SIG-M5 treated with dmso at 0.1 percent for 504 hours (cell line): ENCODE measurements at regions not wholly inside any gene's neighbourhood (a gene's known extent, or its start where the extent isn't known, plus 50 kb on each side); places are given as distances from the start of the nearest gene placed in this dataset.

Experiments used
- DNase-seq: peaks from one replicate; lab custom pipeline; 2025; ENCODE audit not compliant: unreplicated experiment; lab: John Stamatoyannopoulos, UW

GRCh38 chr7:89908736-89909135, 245.5 kb upstream of the STEAP1 start:
- no peak for DNase-seq

- no peak for DNase-seq
Measured at GRCh38 chr7:89914711-89915110, 239.6 kb upstream of the STEAP1 start.

- DNase-seq: no peak
Measured at GRCh38 chr7:89926194-89926593, 228.1 kb upstream of the STEAP1 start.

GRCh38 chr7:89926701-89927100, 227.6 kb upstream of the STEAP1 start:
- no peak for DNase-seq

- no peak for DNase-seq
Measured at GRCh38 chr7:89927762-89928161, 226.5 kb upstream of the STEAP1 start.

- no peak for DNase-seq
Measured at GRCh38 chr7:89928451-89928850, 225.8 kb upstream of the STEAP1 start.

- no peak for DNase-seq
Measured at GRCh38 chr7:89934101-89934500, 220.2 kb upstream of the STEAP1 start.

GRCh38 chr7:89943525-89944050, 210.7 kb upstream of the STEAP1 start:
- no peak for DNase-seq

GRCh38 chr7:89958525-89959068, 195.7 kb upstream of the STEAP1 start:
- no peak for DNase-seq

- DNase-seq: no peak
Measured at GRCh38 chr7:89966067-89966664, 188.1 kb upstream of the STEAP1 start.

- DNase-seq: no peak
Measured at GRCh38 chr7:89975577-89975976, 178.7 kb upstream of the STEAP1 start.

- no peak for DNase-seq
Measured at GRCh38 chr7:89987665-89988064, 166.6 kb upstream of the STEAP1 start.

- DNase-seq: no peak
Measured at GRCh38 chr7:89988074-89988473, 166.2 kb upstream of the STEAP1 start.

- no peak for DNase-seq
Measured at GRCh38 chr7:89989454-89989853, 164.8 kb upstream of the STEAP1 start.

GRCh38 chr7:89994483-89994882, 159.8 kb upstream of the STEAP1 start:
- DNase-seq: no peak

- DNase-seq: no peak
Measured at GRCh38 chr7:89998554-89998953, 155.7 kb upstream of the STEAP1 start.

GRCh38 chr7:90005836-90006235, 148.4 kb upstream of the STEAP1 start:
- DNase-seq: no peak

- DNase-seq: no peak
Measured at GRCh38 chr7:90007001-90007654, 147.1 kb upstream of the STEAP1 start.

GRCh38 chr7:90007831-90008230, 146.4 kb upstream of the STEAP1 start:
- no peak for DNase-seq

GRCh38 chr7:90022213-90022612, 132.1 kb upstream of the STEAP1 start:
- no peak for DNase-seq

- DNase-seq: no peak
Measured at GRCh38 chr7:90025771-90026170, 128.5 kb upstream of the STEAP1 start.

- DNase-seq: no peak
Measured at GRCh38 chr7:90033850-90034249, 120.4 kb upstream of the STEAP1 start.

GRCh38 chr7:90053094-90053493, 101.2 kb upstream of the STEAP1 start:
- DNase-seq: no peak
